AML-193 (cell line): ENCODE measurements at regions not wholly inside any gene's neighbourhood (a gene's known extent, or its start where the extent isn't known, plus 50 kb on each side); places are given as distances from the start of the nearest gene placed in this dataset.

Experiments
- DNase-seq, 2 experiments: peaks; one replicate each; lab custom pipeline; 2025; lab: John Stamatoyannopoulos, UW

- no peak for DNase-seq
These were observed 458.1 kb downstream of the SOX9 start for GRCh38 chr17:72578817-72579470.

GRCh38 chr17:72579990-72580320, 459.1 kb downstream of the SOX9 start:
- DNase-seq = no peak

GRCh38 chr17:72580321-72581127, 459.7 kb downstream of the SOX9 start:
- DNase-seq = no peak

- DNase-seq = no peak
These were observed 466.3 kb downstream of the SOX9 start for GRCh38 chr17:72587156-72587555.

- no peak for DNase-seq
These were observed 467.1 kb downstream of the SOX9 start for GRCh38 chr17:72587773-72588511.

GRCh38 chr17:72588561-72588960, 467.7 kb downstream of the SOX9 start:
- no peak for DNase-seq

GRCh38 chr17:72588961-72589360, 468.1 kb downstream of the SOX9 start:
- DNase-seq = no peak

- DNase-seq = no peak
These were observed 469.6 kb downstream of the SOX9 start for GRCh38 chr17:72590382-72590781.

GRCh38 chr17:72590882-72591281, 470.1 kb downstream of the SOX9 start:
- DNase-seq = no peak

GRCh38 chr17:72591289-72592241, 470.7 kb downstream of the SOX9 start:
- no peak for DNase-seq

- DNase-seq = no peak
These were observed 471.6 kb downstream of the SOX9 start for GRCh38 chr17:72592242-72592966.

- no peak for DNase-seq
These were observed 472.1 kb downstream of the SOX9 start for GRCh38 chr17:72592967-72593325.

GRCh38 chr17:72594248-72594647, 473.4 kb downstream of the SOX9 start:
- no peak for DNase-seq
